CD14-positive monocyte (primary cell): ENCODE measurements at regions not wholly inside any gene's neighbourhood (a gene's known extent, or its start where the extent isn't known, plus 50 kb on each side); places are given as distances from the start of the nearest gene placed in this dataset.

Experiments used
- DNase-seq, 3 donors: peaks; one replicate each; pipeline ENCODE4 v3.0.0-alpha.2; 2011 to 2022
- H2AFZ ChIP-seq: 2 replicates; pipeline ENCODE4 v1.6.0; 2012; ENCODE audit warnings: mild to moderate bottlenecking, low read depth, low read length, inconsistent platforms; ENCODE audit not compliant: insufficient read depth, poor library complexity, severe bottlenecking
- H3K27ac ChIP-seq, 2 donors: 1 replicate in 1 of 2; 2 replicates in 1 of 2; pipeline ENCODE4 v1.5.1; 2012 to 2013; ENCODE audit warnings: low read length in 2 of 2, control low read depth in 1 of 2, inconsistent platforms in 1 of 2, low read depth in 1 of 2, mild to moderate bottlenecking in 1 of 2
- H3K27me3 ChIP-seq, 2 donors: one replicate each; pipeline versions ENCODE4 v1.6.0 to v1.6.1; 2011 to 2013; ENCODE audit warnings: low read length in 2 of 2; ENCODE audit not compliant: control insufficient read depth in 2 of 2, insufficient read depth in 2 of 2
- H3K36me3 ChIP-seq, 2 donors: replicated peaks in 1 of 2; 1 replicate in 1 of 2; 2 replicates in 1 of 2; pipeline versions ENCODE4 v1.5.1 to v1.6.1; 2012 to 2013; ENCODE audit warnings: low read length in 2 of 2, control low read depth in 1 of 2, inconsistent platforms in 1 of 2, mild to moderate bottlenecking in 1 of 2; ENCODE audit not compliant: insufficient read depth in 2 of 2, control insufficient read depth in 1 of 2
- H3K4me1 ChIP-seq, 2 donors: 1 replicate in 1 of 2; 2 replicates in 1 of 2; pipeline versions ENCODE4 v1.5.1 to v1.6.1; 2012 to 2013; ENCODE audit warnings: low read length in 2 of 2, control low read depth in 1 of 2, inconsistent platforms in 1 of 2, mild to moderate bottlenecking in 1 of 2, moderate library complexity in 1 of 2; ENCODE audit not compliant: insufficient read depth in 2 of 2, control insufficient read depth in 1 of 2
- H3K4me2 ChIP-seq: replicated peaks from 2 replicates; pipeline ENCODE3; 2012; ENCODE audit warnings: low read length, moderate library complexity, mild to moderate bottlenecking; ENCODE audit not compliant: poor library complexity, severe bottlenecking; ENCODE audit errors: extremely low read depth
- H3K4me3 ChIP-seq, 3 experiments: fragments of 200-600 bp in 1 of 3; sonication (generic) in 1 of 3; replicated peaks in 1 of 3; 1 replicate in 2 of 3; 2 replicates in 1 of 3; pipeline ENCODE4 v1.5.1; 2011 to 2013; ENCODE audit warnings: low read length in 3 of 3, mild to moderate bottlenecking in 3 of 3, control low read depth in 2 of 3, low read depth in 2 of 3, inconsistent platforms in 1 of 3, moderate library complexity in 1 of 3
- H3K79me2 ChIP-seq: 2 replicates; pipeline ENCODE4 v1.6.0; 2012; ENCODE audit warnings: mild to moderate bottlenecking, control low read depth, inconsistent platforms, low read length, moderate library complexity; ENCODE audit not compliant: insufficient read depth
- H3K9ac ChIP-seq: 2 replicates; pipeline ENCODE4 v1.6.0; 2017; ENCODE audit warnings: low read length, mild to moderate bottlenecking; ENCODE audit not compliant: insufficient read depth, poor library complexity, severe bottlenecking
- H3K9me3 ChIP-seq, 2 donors: replicated peaks in 1 of 2; 1 replicate in 1 of 2; 2 replicates in 1 of 2; pipeline versions ENCODE4 v1.5.1 to v1.6.1; 2012 to 2013; ENCODE audit warnings: low read length in 2 of 2, control low read depth in 1 of 2; ENCODE audit not compliant: control insufficient read depth in 1 of 2, insufficient read depth in 1 of 2
- H4K20me1 ChIP-seq: 2 replicates; pipeline ENCODE4 v1.6.0; 2012; ENCODE audit warnings: mild to moderate bottlenecking, low read length, control low read depth, moderate library complexity; ENCODE audit not compliant: insufficient read depth
- H3K27ac Mint-ChIP-seq, 7 donors: one replicate each; pipeline ENCODE4 v1.8.0; 2020; ENCODE audit warnings: mild to moderate bottlenecking in 7 of 7, mixed read lengths in 7 of 7, moderate library complexity in 6 of 7, inconsistent platforms in 2 of 7
- H3K27me3 Mint-ChIP-seq, 3 donors: one replicate each; pipeline ENCODE4 v1.8.0; 2021 to 2022; ENCODE audit warnings: low read depth in 3 of 3, mild to moderate bottlenecking in 3 of 3, mixed read lengths in 3 of 3, moderate library complexity in 3 of 3, inconsistent platforms in 1 of 3
- H3K36me3 Mint-ChIP-seq, 2 donors: one replicate each; pipeline ENCODE4 v1.8.0; 2020; ENCODE audit warnings: mixed read lengths in 2 of 2, inconsistent platforms in 1 of 2, mild to moderate bottlenecking in 1 of 2
- H3K4me1 Mint-ChIP-seq: one replicate; pipeline ENCODE4 v1.8.0; 2020; ENCODE audit warnings: mild to moderate bottlenecking, mixed read lengths
- H3K4me3 Mint-ChIP-seq, 2 donors: one replicate each; pipeline ENCODE4 v1.8.0; 2020; ENCODE audit warnings: mild to moderate bottlenecking in 2 of 2, mixed read lengths in 2 of 2, moderate library complexity in 1 of 2
- H3K9me3 Mint-ChIP-seq, 7 donors: one replicate each; pipeline ENCODE4 v1.8.0; 2020 to 2022; ENCODE audit warnings: mixed read lengths in 7 of 7, mild to moderate bottlenecking in 6 of 7, moderate library complexity in 6 of 7, inconsistent platforms in 2 of 7
- CTCF ChIP-seq: fragments of 200-600 bp; IDR thresholded peaks from one replicate; pipeline ENCODE4 v1.8.0; 2022; ENCODE audit warnings: antibody characterized with exemption, mild to moderate bottlenecking
- WGBS: methylation state at CpG from one replicate; pipeline ENCODE4 v1.1.5; 2013; ENCODE audit warnings: missing lambda C conversion rate; ENCODE audit not compliant: insufficient coverage; 5-methylcytosine and 5-hydroxymethylcytosine counted together
- intact Hi-C, 2 donors: fragments of 100-400 bp; cut with micrococcal nuclease; formaldehyde crosslinking; loops; one replicate each; pipeline versions ENCODE4 v1.15.0 to v1.15.1; 2023

DNA sequence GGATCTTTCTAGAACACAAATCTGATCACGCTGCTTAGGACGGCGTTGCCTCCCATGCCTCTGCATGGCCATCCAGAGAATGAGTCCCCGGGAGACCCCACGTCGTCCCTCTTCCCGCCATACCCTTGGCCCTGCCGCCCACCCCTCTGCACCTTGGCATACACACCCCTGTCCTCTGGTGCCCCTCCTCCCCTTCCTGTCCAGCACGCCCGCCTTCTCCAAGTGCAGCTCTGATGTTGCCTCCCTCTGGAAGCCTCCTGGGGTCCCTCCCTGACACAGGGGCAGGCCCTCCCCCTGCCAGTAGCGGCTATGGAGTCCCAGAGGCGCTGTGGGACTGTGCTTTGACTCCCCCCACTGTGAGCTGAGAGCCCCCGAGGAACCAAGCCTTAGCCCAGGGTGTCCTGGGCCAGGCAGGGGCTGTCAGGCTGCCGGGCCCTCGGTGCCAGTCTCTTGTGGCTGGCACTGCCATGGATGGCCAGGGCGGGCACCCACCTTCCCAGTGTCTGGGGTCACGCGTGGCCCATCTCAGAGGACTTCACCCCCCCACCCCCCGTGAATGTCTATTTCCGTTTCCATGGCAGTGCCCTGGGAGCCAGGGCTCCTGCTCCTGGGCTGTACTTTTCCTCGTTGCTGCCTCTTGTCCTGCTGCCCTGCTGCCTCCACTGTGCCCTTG is 70.5 kb upstream of the RNU6ATAC start:
- no peaks in the 10 kb centered on the region for H3K36me3 ChIP-seq
- Mint-ChIP-seq H3K27ac (peak overlapping the region in 1 of 7 donors; percentile 36), H3K36me3 (no peaks in the 10 kb centered on the region), H3K4me3 (no peak overlapping the region), H3K9me3 (peaks cover 0 to 3% (median 0%) of the 10 kb centered on the region in 7 donors), H3K4me1 (no peaks in the 10 kb centered on the region), H3K27me3 (peaks cover 2 to 17% (median 13%) of the 10 kb centered on the region in 3 donors)
- no peaks in the 10 kb centered on the region for H3K9me3 ChIP-seq
- no peak overlapping the region for H3K27ac ChIP-seq
- intact Hi-C loops, result no loop called here
- no peak overlapping the region for H3K4me2 ChIP-seq
- H3K27me3 ChIP-seq, result peaks cover 0 to 3% of the 10 kb centered on the region in 2 donors
- no peak for DNase-seq
- H3K4me1 ChIP-seq, result no peaks in the 10 kb centered on the region
- TF ChIP-seq CTCF, result no peak
- no peaks in the 10 kb centered on the region for H3K79me2 ChIP-seq
- H4K20me1 ChIP-seq, result no peaks in the 10 kb centered on the region
- no peak overlapping the region for H3K4me3 ChIP-seq
- H2AFZ ChIP-seq, result no peak overlapping the region
- H3K9ac ChIP-seq, result no peak overlapping the region
- WGBS, result 91% methylated on average over 16 of the region's 21 CpGs

- no peak overlapping the region for H3K27ac ChIP-seq
Measured at GRCh38 chr9:134235366-134235765, 71.0 kb upstream of the RNU6ATAC start.

More at GRCh38 chr9:134235366-134235765, 71.0 kb upstream of the RNU6ATAC start:
- no peak overlapping the region for H3K4me2 ChIP-seq
- H3K27me3 ChIP-seq, result peaks cover 0 to 8% of the 10 kb centered on the region in 2 donors
- H3K4me1 Mint-ChIP-seq, result no peaks in the 10 kb centered on the region
- H3K36me3 Mint-ChIP-seq, result no peaks in the 10 kb centered on the region
- peak overlapping the region in 1 of 7 donors; percentile 18 for H3K27ac Mint-ChIP-seq
- peaks cover 0 to 3% (median 0%) of the 10 kb centered on the region in 7 donors for H3K9me3 Mint-ChIP-seq
- H3K4me3 ChIP-seq, result no peak overlapping the region
- peaks cover 7 to 22% (median 15%) of the 10 kb centered on the region in 3 donors for H3K27me3 Mint-ChIP-seq
- no peaks in the 10 kb centered on the region for H3K79me2 ChIP-seq
- WGBS, result 94% methylated on average over 9 of the region's 16 CpGs
- no peaks in the 10 kb centered on the region for H3K9me3 ChIP-seq
- H4K20me1 ChIP-seq, result no peaks in the 10 kb centered on the region
- intact Hi-C loops, result no loop called here
- peaks cover 0 to 4% of the 10 kb centered on the region in 2 donors for H3K4me1 ChIP-seq
- H3K4me3 Mint-ChIP-seq, result no peak overlapping the region
- H3K36me3 ChIP-seq, result no peaks in the 10 kb centered on the region
- no peak for DNase-seq
- TF ChIP-seq CTCF, result no peak
- H2AFZ ChIP-seq, result no peak overlapping the region
- no peak overlapping the region for H3K9ac ChIP-seq
